ENCODE measurements at regions not wholly inside any gene's neighbourhood (a gene's known extent, or its start where the extent isn't known, plus 50 kb on each side); places are given as distances from the start of the nearest gene placed in this dataset.

- peak; percentile 51 for ATAC-seq
- Histone ChIP-seq H3K27me3 (no peaks in the 10 kb centered on the region), H3K36me3 (replicated peaks in 1 of 2; ENCODE audit: insufficient read depth in 1 of 2, low read depth in 2 of 2) (no peaks in the 10 kb centered on the region), H3K9me3 (no peaks in the 10 kb centered on the region), H3K4me3 (no peak overlapping the region), H3K4me1 (peaks cover 58% of the 10 kb centered on the region), H3K27ac (peak overlapping the region; percentile 88 to 94 (median 91))
- peak; percentile 78 to 84 (median 80) for DNase-seq
- WGBS, 2 donors: 12 to 13% methylated on average over 7 of the region's 7 CpGs
- intact Hi-C loops (cut with DNase I): no loop called here
- no peak for TF ChIP-seq POLR2A (IDR thresholded peaks at IDR 0.05)
- TF ChIP-seq CTCF (IDR thresholded peaks at IDR 0.05): peak in 1 of 7 experiments; percentile 6
Measured at GRCh38 chr14:65302571-65303189, 109.8 kb upstream of the FUT8 start.

DNA sequence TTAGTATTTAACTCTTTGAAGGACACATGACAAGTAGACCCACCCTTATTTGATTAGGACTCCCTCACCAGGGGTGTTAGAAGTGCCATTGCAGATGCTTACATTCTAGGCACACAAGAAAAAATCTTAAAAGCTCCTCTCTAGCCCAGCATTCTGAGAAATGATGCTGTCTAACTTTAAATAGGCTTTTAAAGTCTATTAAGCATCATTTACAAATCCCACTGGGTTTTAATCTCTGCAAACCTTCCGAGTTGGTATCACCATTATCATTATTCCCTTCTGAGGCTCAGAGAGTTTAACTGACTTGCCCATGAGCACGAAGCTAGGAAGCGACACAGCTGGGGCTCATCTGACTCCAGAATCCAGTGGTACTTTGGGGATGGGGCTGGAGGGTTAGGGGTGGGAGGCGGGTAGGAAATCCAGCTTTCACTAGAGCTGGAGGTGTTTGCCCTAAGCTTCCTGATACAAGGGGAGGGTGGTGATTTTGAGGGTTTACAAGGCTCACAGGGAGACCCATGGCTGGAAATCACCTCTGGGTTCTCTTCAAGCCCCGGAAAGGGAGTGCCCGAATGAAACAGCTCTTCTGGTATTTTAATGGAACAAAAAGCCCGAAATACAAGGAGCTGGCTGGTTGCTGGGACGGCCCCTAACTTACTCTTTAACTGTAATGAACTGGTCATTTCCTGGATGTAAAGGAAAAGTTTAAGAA is 109.2 kb upstream of the FUT8 start:
- TF ChIP-seq POLR2A (IDR thresholded peaks at IDR 0.05) (no peak), CTCF (IDR thresholded peaks at IDR 0.05) (no peak)
- Histone ChIP-seq H3K27ac (peak overlapping the region; percentile 88 to 94 (median 91)), H3K4me1 (peaks cover 52% of the 10 kb centered on the region), H3K9me3 (no peaks in the 10 kb centered on the region), H3K4me3 (no peak overlapping the region), H3K27me3 (no peaks in the 10 kb centered on the region), H3K36me3 (replicated peaks in 1 of 2; ENCODE audit: insufficient read depth in 1 of 2, low read depth in 2 of 2) (no peaks in the 10 kb centered on the region)
- DNase-seq: no peak
- intact Hi-C loops (cut with DNase I): no loop called here
- no peak for ATAC-seq
- 66 to 67% methylated on average over 8 of the region's 8 CpGs for WGBS, 2 donors

- H3K27ac ChIP-seq: no peak overlapping the region
- intact Hi-C loops (cut with DNase I): no loop called here
- DNase-seq (no peak), ATAC-seq (no peak)
- 76% methylated on average over 6 of the region's 6 CpGs for WGBS, 2 donors
- no peak overlapping the region for H3K4me3 ChIP-seq
- no peak for TF ChIP-seq POLR2A (IDR thresholded peaks at IDR 0.05)
- no peak for TF ChIP-seq CTCF (IDR thresholded peaks at IDR 0.05)
- H3K27me3 ChIP-seq: no peaks in the 10 kb centered on the region
- H3K9me3 ChIP-seq: no peaks in the 10 kb centered on the region
- H3K4me1 ChIP-seq: peaks cover 47% of the 10 kb centered on the region
- H3K36me3 ChIP-seq (replicated peaks in 1 of 2; ENCODE audit: insufficient read depth in 1 of 2, low read depth in 2 of 2): no peaks in the 10 kb centered on the region
Measured at GRCh38 chr14:65303899-65304222, 108.7 kb upstream of the FUT8 start.

GRCh38 chr14:65304239-65304638 is 108.3 kb upstream of the FUT8 start:
- Histone ChIP-seq H3K36me3 (replicated peaks in 1 of 2; ENCODE audit: insufficient read depth in 1 of 2, low read depth in 2 of 2) (no peaks in the 10 kb centered on the region), H3K27me3 (no peaks in the 10 kb centered on the region), H3K4me1 (peaks cover 45% of the 10 kb centered on the region), H3K9me3 (no peaks in the 10 kb centered on the region), H3K4me3 (no peak overlapping the region), H3K27ac (no peak overlapping the region)
- 70 to 95% methylated on average over 4 of the region's 4 CpGs for whole genome bisulfite sequencing, 2 donors
- DNase-seq (no peak), ATAC-seq (no peak)
- intact Hi-C loops (cut with DNase I): no loop called here
- no peak for TF ChIP-seq CTCF (IDR thresholded peaks at IDR 0.05)
- TF ChIP-seq POLR2A (IDR thresholded peaks at IDR 0.05): no peak

DNA sequence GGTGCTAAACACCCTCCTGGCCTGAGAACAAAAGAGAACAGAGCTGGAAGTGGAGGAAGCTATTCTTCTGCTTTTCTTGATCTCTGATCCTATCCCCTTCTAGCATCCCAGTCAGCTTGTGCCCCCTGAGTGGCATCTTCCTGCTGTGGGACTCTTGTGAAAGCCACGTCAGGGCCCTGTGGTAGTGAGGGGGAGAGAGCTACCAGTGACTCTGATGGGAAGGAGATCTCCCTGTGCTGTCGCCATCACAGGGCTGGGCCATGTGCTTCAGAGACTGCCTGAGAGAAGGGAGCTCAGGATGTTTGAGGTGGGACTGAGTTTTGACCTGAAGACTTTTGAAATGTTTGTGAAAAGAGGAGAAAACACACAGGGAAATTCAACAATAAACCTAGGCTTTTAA is 107.6 kb upstream of the FUT8 start:
- DNase-seq: no peak
- intact Hi-C loops (cut with DNase I): no loop called here
- WGBS, 2 donors: 81 to 100% methylated on average over 2 of the region's 2 CpGs
- Histone ChIP-seq H3K36me3 (replicated peaks in 1 of 2; ENCODE audit: insufficient read depth in 1 of 2, low read depth in 2 of 2) (no peaks in the 10 kb centered on the region), H3K27me3 (no peaks in the 10 kb centered on the region), H3K9me3 (no peaks in the 10 kb centered on the region), H3K4me3 (no peak overlapping the region), H3K27ac (no peak overlapping the region), H3K4me1 (peaks cover 38% of the 10 kb centered on the region)
- no peak for ATAC-seq
- TF ChIP-seq CTCF (IDR thresholded peaks at IDR 0.05) (no peak), POLR2A (IDR thresholded peaks at IDR 0.05) (no peak)

Data from body of pancreas (tissue), 4 donors.